NB4 (cell line): ENCODE measurements at regions not wholly inside any gene's neighbourhood (a gene's known extent, or its start where the extent isn't known, plus 50 kb on each side); places are given as distances from the start of the nearest gene placed in this dataset.

ENCODE experiments used
- MYC ChIP-seq: IDR thresholded peaks from 2 replicates; pipeline ENCODE4 v1.6.1; 2011; ENCODE audit warnings: low read depth, low read length
- POLR2A ChIP-seq: IDR thresholded peaks from 2 replicates; pipeline ENCODE4 v1.6.1; 2011; ENCODE audit warnings: mild to moderate bottlenecking; ENCODE audit not compliant: insufficient read length; ENCODE audit errors: extremely low read depth
- TF ChIP-seq, protein P1 (sequence below): IDR thresholded peaks from one replicate; pipeline ENCODE4 v1.5.1; 2012; ENCODE audit warnings: low read depth, low read length
- TF ChIP-seq, protein P2 (sequence below): IDR thresholded peaks from 2 replicates; pipeline ENCODE4 v1.6.1; 2011; ENCODE audit warnings: low read depth, low read length

DNA sequence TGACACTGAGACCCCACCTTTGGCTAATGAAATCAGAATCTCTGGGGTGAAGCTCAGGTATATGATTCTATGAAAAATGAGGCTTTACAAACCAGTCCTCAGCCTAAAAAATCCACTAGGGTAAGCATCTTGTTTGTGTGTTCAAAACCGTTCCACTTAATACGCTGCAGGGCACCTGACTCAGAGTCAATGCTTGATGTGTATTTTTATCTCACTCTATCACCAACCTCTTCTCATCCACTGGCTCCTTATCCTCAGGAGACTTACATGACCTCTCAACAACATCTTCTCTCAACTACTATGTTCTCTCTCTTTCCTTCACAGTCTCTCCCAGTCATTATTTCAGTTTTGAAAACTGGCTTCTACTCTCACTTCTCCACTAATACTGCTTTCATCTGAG is 153.3 kb upstream of the KCNN2 start:
- TF ChIP-seq, protein P1, sequence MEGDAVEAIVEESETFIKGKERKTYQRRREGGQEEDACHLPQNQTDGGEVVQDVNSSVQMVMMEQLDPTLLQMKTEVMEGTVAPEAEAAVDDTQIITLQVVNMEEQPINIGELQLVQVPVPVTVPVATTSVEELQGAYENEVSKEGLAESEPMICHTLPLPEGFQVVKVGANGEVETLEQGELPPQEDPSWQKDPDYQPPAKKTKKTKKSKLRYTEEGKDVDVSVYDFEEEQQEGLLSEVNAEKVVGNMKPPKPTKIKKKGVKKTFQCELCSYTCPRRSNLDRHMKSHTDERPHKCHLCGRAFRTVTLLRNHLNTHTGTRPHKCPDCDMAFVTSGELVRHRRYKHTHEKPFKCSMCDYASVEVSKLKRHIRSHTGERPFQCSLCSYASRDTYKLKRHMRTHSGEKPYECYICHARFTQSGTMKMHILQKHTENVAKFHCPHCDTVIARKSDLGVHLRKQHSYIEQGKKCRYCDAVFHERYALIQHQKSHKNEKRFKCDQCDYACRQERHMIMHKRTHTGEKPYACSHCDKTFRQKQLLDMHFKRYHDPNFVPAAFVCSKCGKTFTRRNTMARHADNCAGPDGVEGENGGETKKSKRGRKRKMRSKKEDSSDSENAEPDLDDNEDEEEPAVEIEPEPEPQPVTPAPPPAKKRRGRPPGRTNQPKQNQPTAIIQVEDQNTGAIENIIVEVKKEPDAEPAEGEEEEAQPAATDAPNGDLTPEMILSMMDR, result no peak
- TF ChIP-seq POLR2A (no peak), MYC (no peak)
- TF ChIP-seq, protein P2, sequence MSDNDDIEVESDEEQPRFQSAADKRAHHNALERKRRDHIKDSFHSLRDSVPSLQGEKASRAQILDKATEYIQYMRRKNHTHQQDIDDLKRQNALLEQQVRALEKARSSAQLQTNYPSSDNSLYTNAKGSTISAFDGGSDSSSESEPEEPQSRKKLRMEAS, result no peak
